ENCODE measurements at regions not wholly inside any gene's neighbourhood (a gene's known extent, or its start where the extent isn't known, plus 50 kb on each side); places are given as distances from the start of the nearest gene placed in this dataset.

GRCh38 chr2:122094557-122094956, 339.1 kb downstream of the TSN start:
- TF ChIP-seq ZBTB11 (tag by site-specific recombination; conservative IDR thresholded peaks at IDR 0.05; ENCODE audit: low read depth) (no peak), REST (tag by site-specific recombination; IDR thresholded peaks at IDR 0.05) (no peak), CTCF (tag by site-specific recombination; IDR thresholded peaks at IDR 0.05) (no peak), ZNF416 (tag by site-specific recombination; IDR thresholded peaks at IDR 0.05) (no peak), ZFP37 (tag by site-specific recombination; IDR thresholded peaks at IDR 0.05) (no peak), ZNF324 (tag by site-specific recombination; IDR thresholded peaks at IDR 0.05) (no peak), ZFP3 (tag by site-specific recombination; IDR thresholded peaks at IDR 0.05; ENCODE audit: low read depth) (no peak), ATF2 (tag by site-specific recombination; IDR thresholded peaks at IDR 0.05; ENCODE audit: low read depth) (no peak), ZNF24 (tag by site-specific recombination; IDR thresholded peaks at IDR 0.05) (no peak), ZBTB8A (tag by site-specific recombination; IDR thresholded peaks at IDR 0.05) (no peak), SP2 (tag by site-specific recombination; IDR thresholded peaks at IDR 0.05) (no peak), PATZ1 (tag by site-specific recombination; IDR thresholded peaks at IDR 0.05) (no peak), ZNF274 (IDR thresholded peaks at IDR 0.05; ENCODE audit: low read length) (no peak), ZNF274 (tag by site-specific recombination; IDR thresholded peaks at IDR 0.05; ENCODE audit: borderline replicate concordance) (no peak)
